ENCODE measurements at regions not wholly inside any gene's neighbourhood (a gene's known extent, or its start where the extent isn't known, plus 50 kb on each side); places are given as distances from the start of the nearest gene placed in this dataset.

DNA sequence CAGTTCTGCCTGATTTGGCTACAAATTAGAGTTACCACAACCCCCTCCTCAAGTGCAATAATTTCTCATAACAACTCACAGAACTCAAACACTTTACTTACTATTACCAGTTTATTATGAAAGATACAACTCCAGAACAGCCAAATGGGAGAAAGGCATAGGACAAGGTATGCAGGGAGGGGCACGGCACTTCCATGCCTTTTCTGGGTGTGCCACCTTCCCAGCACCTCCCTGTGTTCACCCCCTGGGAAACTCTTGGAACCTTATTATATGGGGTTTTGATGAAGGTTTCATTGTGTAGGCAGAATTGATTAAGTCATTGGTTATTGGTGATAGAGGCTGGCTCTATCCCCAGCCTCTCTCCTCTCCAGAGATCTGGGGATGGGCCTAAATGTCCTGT is 66.6 kb upstream of the RAP2B start:
- ChIA-PET CTCF (no interaction called here), POLR2A (no interaction called here), SMC1A (ENCODE audit: uncharacterized antibody, unreplicated experiment) (no interaction called here), RAD21 (ENCODE audit: unreplicated experiment) (no interaction called here)
- DNase-seq (ENCODE audit: low read depth, low spot score) (no peak), FAIRE-seq (no peak), ATAC-seq (no peak)
- H3K79me2 ChIP-seq (ENCODE audit: control insufficient read depth, insufficient read depth, low read length): no peaks in the 10 kb centered on the region
- in situ Hi-C loops (cut with MboI) (no loop called here), intact Hi-C loops (cut with micrococcal nuclease; ENCODE audit: unreplicated experiment) (no loop called here)
- no peak overlapping the region for H3K27ac ChIP-seq (ENCODE audit: control insufficient read depth, insufficient read depth)
- no peaks in the 10 kb centered on the region for H4K20me1 ChIP-seq (ENCODE audit: control insufficient read depth, insufficient read depth)
- 44% methylated on average over 1 of the region's 1 CpG for WGBS (ENCODE audit: insufficient coverage, insufficient replicate concordance, low lambda C conversion rate, missing lambda C conversion rate)
- H3K4me1 ChIP-seq (ENCODE audit: control insufficient read depth, insufficient read depth, low read length): peaks cover 6% of the 10 kb centered on the region; the same call in 1 of the 2 replicates
- no peak overlapping the region for H3K4me3 ChIP-seq
- no peak overlapping the region for H2AFZ ChIP-seq (ENCODE audit: control insufficient read depth, low read depth, low read length)
- H3K4me2 ChIP-seq (ENCODE audit: control insufficient read depth, insufficient read depth): no peak overlapping the region
- TF ChIP-seq SPI1 (IDR thresholded peaks at IDR 0.05; ENCODE audit: borderline replicate concordance, insufficient read depth, low read depth, low read length) (no peak), STAT3 (IDR thresholded peaks at IDR 0.05; ENCODE audit: low read depth, low read length) (no peak), PAX5 (IDR thresholded peaks at IDR 0.05; ENCODE audit: borderline replicate concordance, low read depth, low read length) (no peak), FOXM1 (IDR thresholded peaks at IDR 0.05; ENCODE audit: low read depth, low read length) (no peak), NKRF (conservative IDR thresholded peaks at IDR 0.05) (no peak), BRCA1 (IDR thresholded peaks at IDR 0.05; ENCODE audit: low read depth, low read length) (no peak), MTA2 (IDR thresholded peaks at IDR 0.05; ENCODE audit: low read depth) (no peak), CREB1 (IDR thresholded peaks at IDR 0.05; ENCODE audit: low read depth) (no peak), NFYA (IDR thresholded peaks at IDR 0.05; ENCODE audit: borderline replicate concordance, low read depth, low read length) (no peak), CEBPB (IDR thresholded peaks at IDR 0.05; ENCODE audit: borderline replicate concordance in 1 of 2, low read depth in 2 of 2, low read length in 2 of 2) (no peak), BHLHE40 (IDR thresholded peaks at IDR 0.05; ENCODE audit: borderline replicate concordance in 1 of 2, low read depth in 2 of 2, low read length in 1 of 2) (no peak), RB1 (IDR thresholded peaks at IDR 0.05; ENCODE audit: borderline replicate concordance) (no peak), CBX5 (IDR thresholded peaks at IDR 0.05; ENCODE audit: low read depth) (no peak), PBX3 (IDR thresholded peaks at IDR 0.05; ENCODE audit: insufficient replicate concordance, low read depth, low read length) (no peak), TCF7 (IDR thresholded peaks at IDR 0.05; ENCODE audit: borderline replicate concordance) (no peak), MEF2A (IDR thresholded peaks at IDR 0.05; ENCODE audit: insufficient read depth, low read depth, low read length) (no peak), ZBTB4 (CRISPR knock-in tag; IDR thresholded peaks at IDR 0.05) (no peak), STAT1 (conservative IDR thresholded peaks at IDR 0.05) (no peak), ZNF274 (IDR thresholded peaks at IDR 0.05; ENCODE audit: insufficient read depth, insufficient read length) (no peak)
- no peaks in the 10 kb centered on the region for H3K27me3 ChIP-seq (replicated peaks in 1 of 2; ENCODE audit: control insufficient read depth in 2 of 2, insufficient read depth in 2 of 2, low read length in 1 of 2)
- no peak overlapping the region for H3K9ac ChIP-seq (ENCODE audit: control insufficient read depth, insufficient read depth, low read length)
- H3K9me3 ChIP-seq (replicated peaks; ENCODE audit: control insufficient read depth, insufficient read depth, low read length): no peaks in the 10 kb centered on the region
- no peaks in the 10 kb centered on the region for H3K36me3 ChIP-seq (ENCODE audit: control insufficient read depth in 2 of 2, insufficient read depth in 2 of 2, low read length in 1 of 2)
- BruUV-seq (replicated peaks): no TSS peak

Data from GM12878 (cell line).